ENCODE measurements at regions not wholly inside any gene's neighbourhood (a gene's known extent, or its start where the extent isn't known, plus 50 kb on each side); places are given as distances from the start of the nearest gene placed in this dataset.

DNA sequence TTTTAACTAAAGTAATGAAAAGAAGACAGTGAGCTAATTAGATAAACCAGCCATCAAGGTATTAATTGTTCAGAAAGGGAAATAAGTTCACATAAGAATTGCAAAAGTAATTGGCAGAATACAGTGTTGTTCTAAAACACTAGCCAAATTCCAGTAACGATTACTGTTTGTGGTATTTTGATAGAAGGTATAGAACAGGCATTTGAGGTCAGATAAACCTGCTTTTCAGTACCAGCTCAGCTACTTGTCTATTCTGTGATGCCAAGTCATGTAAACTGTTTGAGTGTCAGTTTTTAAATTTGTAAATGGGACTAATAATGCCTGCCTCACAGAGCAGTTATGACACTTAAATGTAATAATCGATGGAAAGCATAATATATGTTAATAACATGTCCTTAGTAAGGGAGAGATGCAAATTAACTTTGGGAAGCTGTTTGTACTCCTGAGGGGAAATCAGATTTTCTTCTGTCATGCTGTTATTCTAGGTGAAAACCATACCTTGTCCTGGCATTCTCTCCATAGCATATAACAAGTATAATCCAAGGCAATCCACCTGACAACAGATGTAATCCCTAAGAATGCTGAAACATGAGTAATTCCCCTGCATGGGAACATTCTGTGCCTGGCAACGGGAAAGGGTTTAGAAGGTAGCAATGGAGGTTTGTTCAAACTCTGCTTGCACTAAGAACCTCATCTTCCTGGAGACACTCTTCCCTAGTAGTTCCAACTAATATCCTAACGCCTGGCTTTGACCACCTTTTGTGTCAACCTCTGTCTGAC is 509.5 kb upstream of the PAPPA start:
- Mint-ChIP-seq H3K27me3 (ENCODE audit: low read depth in 3 of 3) (peaks cover 0 to 3% (median 1%) of the 10 kb centered on the region in 3 donors), H3K4me1 (no peaks in the 10 kb centered on the region), H3K9me3 (peaks cover 0 to 7% (median 1%) of the 10 kb centered on the region in 6 donors), H3K36me3 (no peaks in the 10 kb centered on the region), H3K4me3 (no peak overlapping the region), H3K27ac (no peak overlapping the region)
- no peak for DNase-seq

DNA sequence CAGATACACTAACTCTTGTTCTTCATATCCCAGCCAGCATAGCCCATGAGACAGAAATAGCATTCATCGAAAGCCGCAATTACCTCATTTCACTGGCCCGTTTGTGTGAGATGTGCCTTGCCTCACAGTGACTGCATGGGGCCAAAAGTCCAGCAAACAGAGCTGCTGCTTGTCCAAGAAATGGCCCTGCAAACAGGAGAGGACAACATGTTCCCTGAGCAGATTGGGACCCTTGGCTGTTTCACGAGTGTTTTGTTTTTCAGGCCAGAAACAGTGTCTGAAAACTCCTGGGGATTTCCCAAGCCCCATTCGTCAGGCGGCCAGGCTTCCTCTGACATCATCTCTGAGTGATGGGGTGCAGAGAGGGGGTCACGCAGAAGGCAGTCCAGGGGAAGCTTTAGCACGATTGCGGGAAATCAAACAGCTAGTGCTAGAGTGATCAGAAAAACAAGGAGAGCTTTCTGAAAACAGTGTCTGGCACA is 503.6 kb upstream of the PAPPA start:
- no peaks in the 10 kb centered on the region for H3K4me1 Mint-ChIP-seq
- H3K27ac Mint-ChIP-seq = no peak overlapping the region
- peaks cover 0 to 1% (median 0%) of the 10 kb centered on the region in 3 donors for H3K27me3 Mint-ChIP-seq (ENCODE audit: low read depth in 3 of 3)
- DNase-seq = no peak
- peaks cover 0 to 11% (median 3%) of the 10 kb centered on the region in 6 donors for H3K9me3 Mint-ChIP-seq
- H3K36me3 Mint-ChIP-seq = no peaks in the 10 kb centered on the region
- no peak overlapping the region for H3K4me3 Mint-ChIP-seq

DNA sequence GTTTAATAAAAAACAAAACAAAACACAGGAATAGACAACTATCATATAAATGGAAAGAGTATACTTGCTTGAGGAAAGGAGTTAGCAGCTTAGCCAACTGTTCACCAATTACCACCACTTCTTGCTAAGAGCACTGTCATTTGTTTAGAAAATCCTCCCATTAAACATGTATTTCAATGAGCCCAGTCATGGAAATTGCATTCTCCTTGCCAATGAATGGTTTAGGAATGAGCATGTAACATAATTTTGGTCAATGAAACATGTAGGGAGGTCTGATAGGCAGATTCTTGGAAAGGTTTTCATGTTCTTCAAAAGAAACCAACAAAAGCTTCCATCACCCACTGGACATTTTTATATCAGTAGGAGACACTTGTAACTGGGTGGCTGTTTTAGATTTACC is 502.8 kb upstream of the PAPPA start:
- Mint-ChIP-seq H3K36me3 (no peaks in the 10 kb centered on the region), H3K27ac (no peak overlapping the region), H3K9me3 (peaks cover 0 to 11% (median 3%) of the 10 kb centered on the region in 6 donors), H3K4me3 (no peak overlapping the region), H3K4me1 (no peaks in the 10 kb centered on the region), H3K27me3 (ENCODE audit: low read depth in 3 of 3) (peaks cover 0 to 1% (median 0%) of the 10 kb centered on the region in 3 donors)
- no peak for DNase-seq

DNA sequence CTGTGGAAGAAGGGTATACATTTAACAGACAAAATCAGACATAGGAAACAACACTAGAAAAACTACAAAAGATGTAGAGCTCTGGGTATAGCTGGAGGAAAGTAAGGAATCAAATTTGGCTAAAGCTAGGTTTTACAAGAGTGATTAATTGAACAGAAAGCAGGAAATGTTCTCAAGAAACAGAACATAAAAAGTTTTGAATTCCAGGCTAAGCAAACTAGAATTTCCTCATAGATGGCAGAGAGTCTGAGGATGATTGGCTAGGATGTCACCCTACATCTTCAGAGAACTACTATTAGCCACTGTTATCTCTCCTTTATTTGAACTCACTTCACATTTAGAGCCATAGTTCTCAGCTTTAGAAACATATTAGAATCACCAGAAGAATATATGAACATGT is 502.1 kb upstream of the PAPPA start:
- Mint-ChIP-seq H3K27ac (no peak overlapping the region), H3K9me3 (peaks cover 0 to 11% (median 3%) of the 10 kb centered on the region in 6 donors), H3K4me3 (no peak overlapping the region), H3K4me1 (no peaks in the 10 kb centered on the region), H3K27me3 (ENCODE audit: low read depth in 3 of 3) (peaks cover 0 to 1% (median 0%) of the 10 kb centered on the region in 3 donors), H3K36me3 (no peaks in the 10 kb centered on the region)
- no peak for DNase-seq

DNA sequence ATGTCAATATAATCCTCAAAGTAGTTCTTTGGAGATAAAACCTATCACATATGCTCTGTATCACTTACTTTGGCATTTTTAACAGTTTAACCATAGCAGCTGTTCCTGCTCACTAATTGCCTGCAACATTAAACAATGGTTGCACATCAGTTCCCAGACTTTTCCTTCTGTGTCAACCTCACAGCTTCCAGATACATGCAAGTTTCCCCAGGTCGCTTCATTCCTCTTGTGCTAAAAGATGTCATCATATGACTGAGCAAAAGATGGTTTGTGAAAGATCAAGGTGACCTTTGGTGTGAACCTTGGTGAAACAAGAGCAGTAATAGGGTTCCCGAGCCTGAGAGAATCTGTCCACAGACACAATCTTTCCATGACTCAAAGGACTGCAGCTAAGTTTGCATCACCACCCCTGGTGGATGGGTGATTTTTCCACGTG is 500.4 kb upstream of the PAPPA start:
- Mint-ChIP-seq H3K27ac (no peak overlapping the region), H3K4me1 (no peaks in the 10 kb centered on the region), H3K9me3 (peaks cover 0 to 11% (median under 1%) of the 10 kb centered on the region in 6 donors), H3K36me3 (no peaks in the 10 kb centered on the region), H3K4me3 (no peak overlapping the region), H3K27me3 (ENCODE audit: low read depth in 3 of 3) (no peaks in the 10 kb centered on the region)
- no peak for DNase-seq

DNA sequence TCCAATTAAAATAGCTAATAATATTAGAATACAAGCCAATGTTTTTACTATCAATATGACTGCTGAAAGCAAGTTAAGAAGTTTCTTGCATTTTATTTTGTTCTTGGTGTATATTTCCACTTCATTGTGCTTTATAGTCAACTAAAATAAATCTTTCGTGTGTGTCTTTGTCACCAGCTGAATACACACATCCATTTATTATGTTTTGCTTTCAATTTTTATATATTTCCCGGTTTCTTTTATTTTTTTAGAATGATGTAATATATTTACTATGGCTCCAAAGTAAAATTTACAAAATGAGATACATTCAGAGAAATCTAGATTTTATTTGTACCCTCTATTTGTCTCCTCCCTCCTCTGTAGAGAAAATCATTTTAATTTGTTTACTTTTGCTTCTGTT is 495.9 kb upstream of the PAPPA start:
- Mint-ChIP-seq H3K27ac (no peak overlapping the region), H3K36me3 (no peaks in the 10 kb centered on the region), H3K4me1 (no peaks in the 10 kb centered on the region), H3K9me3 (peaks cover 0 to 16% (median under 1%) of the 10 kb centered on the region in 6 donors), H3K27me3 (ENCODE audit: low read depth in 3 of 3) (peaks cover 0 to 2% (median 0%) of the 10 kb centered on the region in 3 donors), H3K4me3 (no peak overlapping the region)
- no peak for DNase-seq

DNA sequence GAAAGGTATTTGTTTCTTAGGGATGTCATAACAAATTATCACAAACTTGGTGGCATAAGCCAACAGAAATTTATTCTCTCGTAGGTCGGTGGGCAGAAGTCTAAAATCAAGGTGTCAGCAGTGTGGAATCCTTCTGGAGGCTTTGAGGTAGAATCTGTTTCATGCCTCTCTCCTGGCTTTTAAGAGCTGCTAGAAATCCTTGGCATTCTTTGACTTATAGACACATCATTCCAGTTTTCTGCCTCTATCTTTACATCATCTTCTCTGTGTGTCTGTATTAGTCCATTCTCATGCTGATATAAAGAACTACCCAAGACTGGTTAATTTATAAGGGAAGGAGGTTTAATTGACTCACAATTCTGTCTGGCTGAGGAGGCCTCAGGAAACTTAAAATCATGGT is 488.1 kb upstream of the PAPPA start:
- Mint-ChIP-seq H3K36me3 (no peaks in the 10 kb centered on the region), H3K27ac (no peak overlapping the region), H3K4me1 (no peaks in the 10 kb centered on the region), H3K9me3 (peaks cover 2 to 11% (median 6%) of the 10 kb centered on the region in 6 donors), H3K27me3 (ENCODE audit: low read depth in 3 of 3) (peaks cover 0 to 2% (median 0%) of the 10 kb centered on the region in 3 donors), H3K4me3 (no peak overlapping the region)
- DNase-seq = no peak

DNA sequence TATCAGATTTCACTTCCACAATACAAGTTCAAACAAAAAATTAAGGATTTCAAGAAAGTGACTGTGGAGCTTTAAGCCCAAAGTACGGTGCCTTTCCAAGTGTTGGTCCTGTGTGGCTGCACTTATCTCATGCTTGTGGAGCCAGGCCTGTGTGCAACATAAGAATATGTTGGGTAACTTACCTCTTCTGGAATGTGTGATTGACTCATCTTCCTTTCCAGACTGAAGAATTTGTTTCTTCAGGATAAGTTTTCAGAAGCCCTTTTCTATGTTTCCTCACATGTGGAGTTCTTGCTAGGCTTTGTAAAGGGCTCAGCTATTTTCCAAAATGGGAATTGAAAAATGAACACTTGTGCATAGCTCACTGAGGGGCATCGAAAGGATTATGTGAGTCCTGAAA is 485.1 kb upstream of the PAPPA start:
- Mint-ChIP-seq H3K36me3 (no peaks in the 10 kb centered on the region), H3K4me1 (no peaks in the 10 kb centered on the region), H3K9me3 (peaks cover 4 to 26% (median 8%) of the 10 kb centered on the region in 6 donors), H3K4me3 (no peak overlapping the region), H3K27me3 (ENCODE audit: low read depth in 3 of 3) (peaks cover 0 to 2% (median 2%) of the 10 kb centered on the region in 3 donors), H3K27ac (no peak overlapping the region)
- no peak for DNase-seq

DNA sequence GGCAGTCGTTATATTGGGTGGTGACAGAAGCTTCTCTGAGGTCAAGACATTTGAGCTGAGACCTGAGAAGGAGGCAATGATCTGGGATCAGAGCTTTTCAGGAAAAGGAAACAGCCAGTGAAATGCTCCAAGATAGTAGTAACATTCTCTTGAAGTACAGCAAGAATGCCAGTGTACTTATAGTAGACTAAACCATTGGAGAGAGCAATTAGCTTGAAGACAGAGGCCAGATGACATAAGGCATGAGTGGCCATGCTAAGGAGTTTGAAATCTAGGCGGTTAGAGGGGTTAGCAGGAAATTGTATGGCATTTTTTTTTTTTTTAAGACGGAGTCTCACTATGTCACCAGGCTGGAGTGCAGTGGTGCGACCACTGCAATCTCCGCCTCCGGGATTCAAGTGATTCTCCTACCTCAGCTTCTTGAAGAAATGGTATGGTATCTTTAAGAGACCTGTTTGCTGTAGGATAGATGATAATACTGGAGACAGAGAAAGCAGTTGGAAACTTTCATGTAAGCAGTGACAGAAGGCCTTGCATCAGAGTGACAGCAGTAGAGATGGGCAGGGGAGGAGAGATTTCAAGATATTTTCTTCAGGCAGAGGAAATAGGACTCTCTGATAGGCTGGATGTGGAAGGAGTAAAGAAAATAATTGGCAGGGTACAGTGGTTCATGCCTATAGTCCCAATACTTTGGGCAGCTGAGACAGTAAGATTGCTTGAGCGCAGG is 482.2 kb upstream of the PAPPA start:
- Mint-ChIP-seq H3K4me1 (no peaks in the 10 kb centered on the region), H3K36me3 (no peaks in the 10 kb centered on the region), H3K9me3 (peaks cover 4 to 28% (median 6%) of the 10 kb centered on the region in 6 donors), H3K27ac (no peak overlapping the region), H3K27me3 (ENCODE audit: low read depth in 3 of 3) (peaks cover 0 to 2% (median 1%) of the 10 kb centered on the region in 3 donors), H3K4me3 (no peak overlapping the region)
- no peak for DNase-seq

DNA sequence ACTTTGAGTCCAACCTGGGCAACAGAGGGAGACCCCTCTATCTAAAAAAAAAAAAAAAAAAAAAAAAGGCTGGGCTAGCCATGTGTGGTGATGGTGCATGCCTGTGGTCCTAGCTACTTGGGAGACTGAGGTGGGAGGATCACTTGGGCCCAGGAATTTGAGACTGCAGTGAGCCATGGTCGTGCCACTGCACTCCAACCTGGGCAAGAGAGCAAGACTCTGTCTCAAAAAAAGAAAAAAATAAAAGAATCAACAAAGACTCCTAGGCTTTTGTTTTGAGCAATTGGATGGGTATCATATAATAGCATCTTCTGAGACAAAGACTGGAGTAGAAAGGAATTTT is 481.7 kb upstream of the PAPPA start:
- DNase-seq = no peak

DNA sequence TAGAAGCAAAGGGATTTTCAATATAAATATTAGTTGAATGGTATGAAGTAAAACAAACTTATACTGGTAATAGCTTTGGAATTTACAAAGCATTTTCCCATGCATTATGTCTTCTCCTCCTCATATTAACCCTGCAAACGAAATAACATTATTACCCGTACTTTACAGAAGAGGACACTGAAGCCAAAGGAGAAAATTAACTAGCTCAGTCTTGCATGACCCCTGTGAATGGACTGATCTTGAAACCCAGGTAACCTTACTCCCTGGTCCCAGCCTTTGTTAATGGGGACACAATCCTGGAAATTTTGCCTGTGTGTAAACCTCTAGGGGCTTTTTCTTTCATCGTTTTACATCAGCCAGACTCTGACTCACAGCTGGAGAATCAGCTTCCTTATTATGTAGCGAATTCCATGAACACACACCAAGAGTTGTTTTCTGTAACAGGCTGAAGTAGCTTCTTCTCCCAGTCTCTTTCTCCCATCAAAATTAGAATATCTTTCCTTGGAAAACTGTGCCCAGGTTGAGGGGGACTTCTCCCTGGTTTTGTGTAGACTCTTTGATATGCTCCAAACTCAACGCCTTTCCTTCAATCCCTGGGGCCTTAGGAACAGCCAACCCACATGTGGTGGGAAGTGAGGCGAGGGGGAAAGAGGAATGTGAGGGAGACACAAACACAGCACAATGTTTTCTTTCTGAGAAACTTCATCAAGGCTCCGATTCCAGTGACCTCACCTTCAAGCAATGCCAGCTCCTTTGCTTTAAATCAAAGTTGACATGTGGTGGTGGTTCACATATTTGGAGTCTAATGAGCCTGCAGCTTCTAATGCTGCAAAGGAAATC is 480.9 kb upstream of the PAPPA start:
- no peaks in the 10 kb centered on the region for H3K36me3 Mint-ChIP-seq
- H3K9me3 Mint-ChIP-seq = peaks cover 2 to 22% (median 6%) of the 10 kb centered on the region in 6 donors
- H3K27me3 Mint-ChIP-seq (ENCODE audit: low read depth in 3 of 3) = peaks cover 0 to 2% (median 0%) of the 10 kb centered on the region in 3 donors
- no peak for DNase-seq
- H3K4me1 Mint-ChIP-seq = no peaks in the 10 kb centered on the region
- no peak overlapping the region for H3K4me3 Mint-ChIP-seq
- no peak overlapping the region for H3K27ac Mint-ChIP-seq

More for the DNA sequence above, 481.7 kb upstream of the PAPPA start:
- H3K9me3 Mint-ChIP-seq = peaks cover 4 to 28% (median 6%) of the 10 kb centered on the region in 6 donors
- no peaks in the 10 kb centered on the region for H3K36me3 Mint-ChIP-seq
- no peak overlapping the region for H3K27ac Mint-ChIP-seq
- H3K4me3 Mint-ChIP-seq = no peak overlapping the region
- H3K27me3 Mint-ChIP-seq (ENCODE audit: low read depth in 3 of 3) = peaks cover 0 to 2% (median 0%) of the 10 kb centered on the region in 3 donors
- no peaks in the 10 kb centered on the region for H3K4me1 Mint-ChIP-seq

DNA sequence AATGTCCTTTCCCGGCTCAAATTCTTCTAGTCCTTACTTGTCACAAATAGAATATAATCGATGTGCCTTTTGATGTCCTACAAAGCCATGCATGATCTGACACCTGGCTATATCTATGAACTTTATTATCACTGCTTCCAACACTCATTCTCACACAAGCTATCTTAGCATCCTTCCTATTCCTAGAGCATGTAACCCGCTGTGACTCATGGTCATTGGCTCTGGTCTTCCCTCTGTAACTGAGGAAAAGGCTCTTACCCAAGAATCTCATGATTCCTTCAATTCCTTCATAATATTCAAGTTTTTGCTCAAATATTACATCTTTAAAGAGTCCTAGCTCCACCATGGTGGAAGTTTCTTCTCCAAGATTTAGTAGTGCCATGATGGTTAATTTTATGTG is 480.0 kb upstream of the PAPPA start:
- Mint-ChIP-seq H3K27ac (no peak overlapping the region), H3K36me3 (no peaks in the 10 kb centered on the region), H3K27me3 (ENCODE audit: low read depth in 3 of 3) (peaks cover 0 to 2% (median 0%) of the 10 kb centered on the region in 3 donors), H3K9me3 (peaks cover 0 to 22% (median 6%) of the 10 kb centered on the region in 6 donors), H3K4me3 (no peak overlapping the region), H3K4me1 (no peaks in the 10 kb centered on the region)
- DNase-seq = no peak

DNA sequence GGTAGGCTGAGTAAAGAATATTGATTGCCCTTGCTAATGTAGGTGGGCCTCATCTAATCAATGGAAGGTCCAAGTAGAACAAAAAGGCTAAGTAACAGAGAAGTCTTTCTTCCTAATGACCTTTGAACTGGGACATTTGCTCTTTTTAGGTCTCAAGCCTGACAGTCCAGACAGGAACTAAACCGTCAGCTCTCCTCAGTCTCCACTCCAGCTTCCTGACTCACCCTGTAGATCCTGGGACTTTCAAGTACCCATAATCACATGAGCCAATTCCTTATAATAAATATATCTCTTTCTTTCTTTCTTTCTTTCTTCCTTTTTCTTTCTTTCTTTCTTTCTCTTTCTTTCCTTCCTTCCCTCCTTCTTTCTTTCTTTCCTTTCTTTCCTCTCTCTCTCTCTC is 479.5 kb upstream of the PAPPA start:
- H3K36me3 Mint-ChIP-seq = no peaks in the 10 kb centered on the region
- peaks cover 0 to 2% (median 0%) of the 10 kb centered on the region in 3 donors for H3K27me3 Mint-ChIP-seq (ENCODE audit: low read depth in 3 of 3)
- H3K9me3 Mint-ChIP-seq = peaks cover 0 to 22% (median 6%) of the 10 kb centered on the region in 6 donors
- no peak for DNase-seq
- H3K4me1 Mint-ChIP-seq = no peaks in the 10 kb centered on the region
- no peak overlapping the region for H3K4me3 Mint-ChIP-seq
- no peak overlapping the region for H3K27ac Mint-ChIP-seq
